GM23248 (cell line): ENCODE measurements at regions not wholly inside any gene's neighbourhood (a gene's known extent, or its start where the extent isn't known, plus 50 kb on each side); places are given as distances from the start of the nearest gene placed in this dataset.

ENCODE experiments used
- EZH2 ChIP-seq: fragments of 200-600 bp; sonication (generic); IDR thresholded peaks from 2 replicates; pipeline ENCODE4 v1.6.1; 2018; ENCODE audit warnings: antibody characterized with exemption, mild to moderate bottlenecking; ENCODE audit not compliant: insufficient read depth, poor library complexity, severe bottlenecking
- EZH2phosphoT487 ChIP-seq: fragments of 200-600 bp; sonication (generic); IDR thresholded peaks from 2 replicates; pipeline ENCODE4 v1.6.1; 2018; ENCODE audit warnings: antibody characterized with exemption, moderate library complexity, mild to moderate bottlenecking, low read depth; ENCODE audit not compliant: insufficient read depth

DNA sequence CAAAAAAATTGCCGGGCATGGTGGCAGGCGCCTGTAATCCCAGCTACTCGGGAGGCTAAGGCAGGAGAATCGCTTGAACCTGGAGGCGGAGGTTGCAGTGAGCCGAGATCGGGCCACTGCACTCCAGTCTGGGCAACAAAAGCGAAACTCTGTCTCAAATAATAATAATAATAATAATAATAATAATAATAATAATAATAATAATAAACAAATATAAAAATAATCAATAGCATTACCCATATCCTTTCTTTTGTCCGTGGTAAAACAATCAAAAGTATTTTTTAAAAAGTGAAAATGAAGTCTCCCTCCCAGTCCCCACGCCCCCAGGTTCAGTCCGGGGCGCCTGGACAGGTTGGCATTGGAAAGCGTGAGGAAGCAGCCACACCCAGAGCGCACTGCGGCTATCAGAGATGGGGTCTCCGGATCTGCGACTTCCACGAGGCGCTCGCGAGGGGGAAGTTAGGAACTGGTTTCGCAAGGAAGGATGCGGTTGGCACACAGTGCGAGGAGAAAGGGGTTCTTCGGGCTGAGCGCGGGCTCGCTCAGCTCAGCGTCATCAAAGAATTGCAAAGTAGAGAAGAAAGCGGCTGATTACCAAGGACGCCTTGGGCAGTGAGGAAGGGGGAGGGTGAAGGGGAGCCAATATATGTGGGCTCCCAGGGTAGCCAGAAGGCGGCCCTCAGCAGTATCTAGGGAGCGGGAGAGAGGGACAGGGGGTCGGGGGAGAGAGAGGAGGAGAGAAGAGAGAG lies 69.5 kb upstream of the EPHB3 start:
- TF ChIP-seq EZH2phosphoT487, result no peak
- TF ChIP-seq EZH2, result no peak
